H1 (cell line): ENCODE measurements at regions not wholly inside any gene's neighbourhood (a gene's known extent, or its start where the extent isn't known, plus 50 kb on each side); places are given as distances from the start of the nearest gene placed in this dataset.

Experiments used
- CTCF ChIA-PET: fragments of 300-600 bp; sonication (Branson Sonifier 250); formaldehyde crosslinking; loops from one replicate; lab custom pipeline; 2021; ENCODE audit not compliant: partially characterized antibody; lab: Charles Lee
- POLR2A ChIA-PET: fragments of 300-600 bp; sonication (Branson Sonifier 250); formaldehyde crosslinking; loops from one replicate; lab custom pipeline; 2021; ENCODE audit warnings: inconsistent platforms; ENCODE audit not compliant: partially characterized antibody; lab: Charles Lee
- DNase-seq, 2 experiments: peaks; one replicate each; pipeline versions ENCODE4 v3.0.0 to v3.0.0-alpha.2; 2010 to 2022; ENCODE audit warnings: low spot score in 2 of 2, low read depth in 1 of 2, mixed read lengths in 1 of 2
- FAIRE-seq: peaks from 2 replicates; lab custom pipeline; 2011; peaks lifted over from hg19 to GRCh38; lab: Jason Lieb, UNC
- H2AFZ ChIP-seq: 2 replicates; pipeline ENCODE4 v1.8.1; 2012; ENCODE audit warnings: low read length, inconsistent platforms
- H2AK5ac ChIP-seq: 2 replicates; pipeline ENCODE4 v1.6.1; 2013; ENCODE audit warnings: low read depth, low read length
- H2BK120ac ChIP-seq: replicated peaks from 2 replicates; pipeline ENCODE3; 2013; ENCODE audit warnings: low read depth, low read length, inconsistent platforms
- H2BK12ac ChIP-seq: 2 replicates; pipeline ENCODE4 v1.6.1; 2013; ENCODE audit warnings: low read depth, low read length
- H2BK15ac ChIP-seq: 2 replicates; pipeline ENCODE4 v1.6.1; 2013; ENCODE audit warnings: low read length
- H2BK20ac ChIP-seq: 2 replicates; pipeline ENCODE4 v1.6.1; 2013; ENCODE audit warnings: low read length
- H2BK5ac ChIP-seq: 2 replicates; pipeline ENCODE4 v1.6.1; 2013; ENCODE audit warnings: low read depth, low read length
- H3K14ac ChIP-seq: 2 replicates; pipeline ENCODE4 v1.6.1; 2013; ENCODE audit warnings: inconsistent platforms; ENCODE audit not compliant: insufficient read length
- H3K18ac ChIP-seq: 2 replicates; pipeline ENCODE4 v1.6.1; 2013; ENCODE audit warnings: low read length; ENCODE audit errors: extremely low read depth
- H3K23ac ChIP-seq: 2 replicates; pipeline ENCODE4 v1.6.1; 2013; ENCODE audit warnings: inconsistent platforms; ENCODE audit not compliant: insufficient read length
- H3K23me2 ChIP-seq: 2 replicates; pipeline ENCODE4 v1.6.1; 2013; ENCODE audit warnings: low read depth, low read length
- H3K27ac ChIP-seq: 2 replicates; pipeline ENCODE4 v1.6.1; 2011; ENCODE audit warnings: low read depth, low read length, inconsistent platforms
- H3K27me3 ChIP-seq, 4 experiments: replicated peaks in 1 of 4; 1 replicate in 1 of 4; 2 replicates in 3 of 4; pipeline versions ENCODE4 v1.6.1 to v1.8.1; 2011 to 2013; ENCODE audit warnings: low read length in 3 of 4, mild to moderate bottlenecking in 3 of 4, inconsistent platforms in 2 of 4, mixed read lengths in 2 of 4, moderate library complexity in 1 of 4; ENCODE audit not compliant: control insufficient read depth in 3 of 4, insufficient read depth in 3 of 4; ENCODE audit errors: extremely low read depth in 1 of 4
- H3K36me3 ChIP-seq, 4 experiments: 2 replicates each; pipeline versions ENCODE4 v1.6.1 to v1.8.1; 2011 to 2013; ENCODE audit warnings: mild to moderate bottlenecking in 4 of 4, low read length in 3 of 4, moderate library complexity in 2 of 4, control low read depth in 1 of 4, inconsistent platforms in 1 of 4; ENCODE audit not compliant: insufficient read depth in 4 of 4, control insufficient read depth in 2 of 4
- H3K4ac ChIP-seq: replicated peaks from 2 replicates; pipeline ENCODE3; 2013; ENCODE audit warnings: low read length, low read depth, mixed read lengths, inconsistent platforms; ENCODE audit not compliant: insufficient read length
- H3K4me1 ChIP-seq, 4 experiments: replicated peaks in 1 of 4; 1 replicate in 1 of 4; 2 replicates in 3 of 4; pipeline versions ENCODE4 v1.6.1 to v1.8.1; 2011 to 2013; ENCODE audit warnings: low read length in 3 of 4, inconsistent platforms in 2 of 4, mixed read lengths in 1 of 4; ENCODE audit not compliant: insufficient read depth in 4 of 4, control insufficient read depth in 3 of 4
- H3K4me2 ChIP-seq, 2 experiments: 2 replicates each; pipeline versions ENCODE4 v1.6.1 to v1.8.1; 2011 to 2013; ENCODE audit warnings: low read depth in 2 of 2, low read length in 2 of 2, control low read depth in 1 of 2, inconsistent platforms in 1 of 2, mild to moderate bottlenecking in 1 of 2; ENCODE audit not compliant: insufficient read depth in 1 of 2
- H3K4me3 ChIP-seq, 4 experiments: fragments of 200-600, 300-600 bp in 1 of 4; sonication (generic), shearing (Covaris generic), sonication (Bioruptor Twin) in 1 of 4; 2 replicates each; pipeline versions ENCODE4 v1.5.1 to v1.8.1; 2011 to 2016; ENCODE audit warnings: low read length in 4 of 4, low read depth in 3 of 4, control low read depth in 2 of 4, inconsistent platforms in 2 of 4, mild to moderate bottlenecking in 2 of 4, mixed read lengths in 1 of 4, moderate library complexity in 1 of 4; ENCODE audit not compliant: insufficient read depth in 2 of 4; ENCODE audit errors: extremely low read depth in 1 of 4
- H3K56ac ChIP-seq: replicated peaks from 2 replicates; pipeline ENCODE3; 2013; ENCODE audit warnings: low read depth, mild to moderate bottlenecking, mixed read lengths, low read length, inconsistent platforms; ENCODE audit not compliant: insufficient read length
- H3K79me1 ChIP-seq: 2 replicates; pipeline ENCODE4 v1.6.1; 2013; ENCODE audit warnings: low read depth, low read length, control low read depth
- H3K79me2 ChIP-seq, 2 experiments: 2 replicates each; pipeline versions ENCODE4 v1.6.1 to v1.8.1; 2012 to 2013; ENCODE audit warnings: low read length in 2 of 2, mild to moderate bottlenecking in 2 of 2, inconsistent platforms in 1 of 2; ENCODE audit not compliant: insufficient read depth in 2 of 2, control insufficient read depth in 1 of 2
- H3K9ac ChIP-seq, 4 experiments: replicated peaks in 1 of 4; 1 replicate in 1 of 4; 2 replicates in 3 of 4; pipeline versions ENCODE4 v1.6.1 to v1.8.1; 2011 to 2013; ENCODE audit warnings: low read depth in 3 of 4, low read length in 3 of 4, control low read depth in 2 of 4, mild to moderate bottlenecking in 2 of 4, moderate library complexity in 2 of 4, inconsistent platforms in 1 of 4; ENCODE audit errors: extremely low read depth in 1 of 4
- H3K9me3 ChIP-seq, 2 experiments: 2 replicates each; pipeline versions ENCODE4 v1.6.1 to v1.8.1; 2012 to 2013; ENCODE audit warnings: mild to moderate bottlenecking in 2 of 2, moderate library complexity in 2 of 2, control low read depth in 1 of 2, inconsistent platforms in 1 of 2, low read depth in 1 of 2, low read length in 1 of 2, mixed read lengths in 1 of 2; ENCODE audit not compliant: insufficient read depth in 2 of 2
- H4K20me1 ChIP-seq, 2 experiments: replicated peaks in 1 of 2; 2 replicates each; pipeline versions ENCODE3 to v1.8.1; 2011 to 2013; ENCODE audit warnings: inconsistent platforms in 2 of 2, low read length in 2 of 2, mild to moderate bottlenecking in 1 of 2; ENCODE audit not compliant: insufficient read depth in 2 of 2, control insufficient read depth in 1 of 2
- H4K5ac ChIP-seq: 2 replicates; pipeline ENCODE4 v1.6.1; 2013; ENCODE audit warnings: low read length, low read depth, mixed read lengths, inconsistent platforms; ENCODE audit not compliant: insufficient read length
- H4K8ac ChIP-seq: 2 replicates; pipeline ENCODE4 v1.8.0; 2013; ENCODE audit warnings: mild to moderate bottlenecking, moderate library complexity, low read length, inconsistent platforms; ENCODE audit not compliant: insufficient read depth; ENCODE audit errors: extremely low read depth
- H4K91ac ChIP-seq: replicated peaks from 2 replicates; pipeline ENCODE3; 2013; ENCODE audit warnings: low read length, mixed read lengths, inconsistent platforms; ENCODE audit not compliant: insufficient read length
- CBX8 ChIP-seq: fragments of 300-800, 300-1000 bp; sonication (generic); IDR thresholded peaks from 2 replicates; pipeline ENCODE4 v1.7.1; 2016; ENCODE audit warnings: low read depth, low read length, borderline replicate concordance
- CREB1 ChIP-seq: IDR thresholded peaks from 2 replicates; pipeline ENCODE4 v1.6.1; 2012; ENCODE audit warnings: inconsistent platforms
- CTCF ChIP-seq, 3 experiments: IDR thresholded peaks; 1 replicate in 2 of 3; 2 replicates in 1 of 3; pipeline versions ENCODE4 v1.5.1 to v1.6.1; 2011; ENCODE audit warnings: low read length in 3 of 3, mild to moderate bottlenecking in 3 of 3, inconsistent platforms in 2 of 3, low read depth in 1 of 3, moderate library complexity in 1 of 3; ENCODE audit not compliant: insufficient read depth in 1 of 3; ENCODE audit errors: control extremely low read depth in 1 of 3
- EGR1 ChIP-seq: IDR thresholded peaks from 2 replicates; pipeline ENCODE4 v1.6.1; 2011; ENCODE audit warnings: low read depth, low read length, borderline replicate concordance
- MAFK ChIP-seq: IDR thresholded peaks from 2 replicates; pipeline ENCODE4 v1.6.1; 2012; ENCODE audit warnings: low read depth, mild to moderate bottlenecking, improper control_type of control experiment, low read length
- RAD21 ChIP-seq, 2 experiments: IDR thresholded peaks in 1 of 2; conservative IDR thresholded peaks in 1 of 2; 2 replicates each; pipeline ENCODE4 v1.6.1; 2011; ENCODE audit warnings: low read depth in 2 of 2, low read length in 2 of 2, improper control_type of control experiment in 1 of 2, inconsistent platforms in 1 of 2, mild to moderate bottlenecking in 1 of 2, moderate library complexity in 1 of 2
- RBBP5 ChIP-seq: IDR thresholded peaks from 2 replicates; pipeline ENCODE4 v1.7.1; 2012; ENCODE audit warnings: low read depth, mild to moderate bottlenecking, inconsistent platforms, low read length, moderate library complexity, borderline replicate concordance
- RXRA ChIP-seq: IDR thresholded peaks from 2 replicates; pipeline ENCODE4 v1.6.1; 2011; ENCODE audit warnings: low read depth, mild to moderate bottlenecking, low read length, moderate library complexity; ENCODE audit not compliant: insufficient read depth
- SAP30 ChIP-seq: fragments of 300-600 bp; sonication (generic); IDR thresholded peaks from 2 replicates; pipeline ENCODE4 v1.7.1; 2012; ENCODE audit warnings: low read length, moderate library complexity, mild to moderate bottlenecking, inconsistent platforms; ENCODE audit not compliant: insufficient read depth, insufficient replicate concordance
- SIRT6 ChIP-seq: IDR thresholded peaks from one replicate; pipeline ENCODE4 v1.7.1; 2012; ENCODE audit warnings: low read length, inconsistent platforms
- SRF ChIP-seq: IDR thresholded peaks from 2 replicates; pipeline ENCODE4 v1.6.1; 2011; ENCODE audit warnings: mild to moderate bottlenecking, low read depth, low read length, moderate library complexity
- ZNF274 ChIP-seq: IDR thresholded peaks from 2 replicates; pipeline ENCODE4 v1.7.0; 2012; ENCODE audit warnings: low read length, borderline replicate concordance; ENCODE audit errors: extremely low read depth
- WGBS, 2 experiments: shearing (Covaris generic) in 1 of 2; methylation state at CpG; one replicate each; pipeline versions ENCODE4 v1.1.6 to v1.1.7; 2013 to 2015; ENCODE audit warnings: low lambda C conversion rate in 2 of 2, mixed read lengths in 2 of 2, inconsistent platforms in 1 of 2, low coverage in 1 of 2, missing lambda C conversion rate in 1 of 2; ENCODE audit not compliant: insufficient replicate concordance in 2 of 2, insufficient coverage in 1 of 2, insufficient read length in 1 of 2; ENCODE audit errors: extremely low coverage in 1 of 2, missing lambda C conversion rate in 1 of 2; 5-methylcytosine and 5-hydroxymethylcytosine counted together

- H3K36me3 ChIP-seq: no peaks in the 10 kb centered on the region
- H3K4ac ChIP-seq: no peak overlapping the region
- H2AFZ ChIP-seq: no peak overlapping the region
- H4K8ac ChIP-seq: no peak overlapping the region
- no peak overlapping the region for H2BK15ac ChIP-seq
- no peak overlapping the region for H3K4me3 ChIP-seq
- H2BK12ac ChIP-seq: no peak overlapping the region
- no peaks in the 10 kb centered on the region; the same call in 1 of the 2 replicates for H3K23me2 ChIP-seq
- H3K56ac ChIP-seq: no peak overlapping the region
- no peak overlapping the region for H3K14ac ChIP-seq
- no peaks in the 10 kb centered on the region for H3K79me2 ChIP-seq
- CTCF ChIA-PET: interaction anchor here (0.6 to 1.0 kb wide), 2 partner anchors 11 to 499 kb away, joined by 3 read pairs; no protein-coding TSS in a partner anchor
- no peaks in the 10 kb centered on the region for H3K79me1 ChIP-seq
- H3K23ac ChIP-seq: no peak overlapping the region
- H2AK5ac ChIP-seq: no peak overlapping the region
- no peaks in the 10 kb centered on the region for H3K27me3 ChIP-seq
- POLR2A ChIA-PET: no interaction called here
- no peak overlapping the region for H4K91ac ChIP-seq
- no peak overlapping the region for H3K9ac ChIP-seq
- DNase-seq (no peak), FAIRE-seq (no peak)
- no peak overlapping the region for H3K4me2 ChIP-seq
- no peak overlapping the region for H2BK5ac ChIP-seq
- no peaks in the 10 kb centered on the region for H3K4me1 ChIP-seq
- H2BK20ac ChIP-seq: no peak overlapping the region
- H3K9me3 ChIP-seq: no peaks in the 10 kb centered on the region
- WGBS, 2 experiments: 81% methylated on average over 2 of the region's 2 CpGs; no CpG with 5 or more reads in 1 of the 2 experiments
- no peak overlapping the region for H3K27ac ChIP-seq
- H2BK120ac ChIP-seq: no peak overlapping the region
- H4K5ac ChIP-seq: no peak overlapping the region
- no peak overlapping the region for H3K18ac ChIP-seq
- H4K20me1 ChIP-seq: no peaks in the 10 kb centered on the region
- no peak for TF ChIP-seq CBX8
- no peak for TF ChIP-seq MAFK
- TF ChIP-seq CTCF (IDR thresholded peaks at IDR 0.05; ENCODE audit: control extremely low read depth in 1 of 3, insufficient read depth in 1 of 3, low read depth in 1 of 3, low read length in 3 of 3): no peak
- no peak for TF ChIP-seq ZNF274
- no peak for TF ChIP-seq SIRT6
- TF ChIP-seq RXRA: no peak
- no peak for TF ChIP-seq RBBP5
- TF ChIP-seq SRF: no peak
- no peak for TF ChIP-seq CREB1
- no peak for TF ChIP-seq RAD21 (IDR thresholded peaks at IDR 0.05 in 1 of 2, conservative IDR thresholded peaks at IDR 0.05 in 1 of 2; ENCODE audit: low read depth in 2 of 2, low read length in 2 of 2)
- TF ChIP-seq SAP30: no peak
- no peak for TF ChIP-seq EGR1
Measured at GRCh38 chr3:182294696-182295095, 498.6 kb upstream of the ATP11B start.
